GM19239 (cell line): ENCODE measurements at regions not wholly inside any gene's neighbourhood (a gene's known extent, or its start where the extent isn't known, plus 50 kb on each side); places are given as distances from the start of the nearest gene placed in this dataset.

Experiments
- DNase-seq: peaks from one replicate; pipeline ENCODE4 v3.0.0; 2011; ENCODE audit warnings: low spot score; ENCODE audit not compliant: insufficient read length
- FAIRE-seq: peaks from 2 replicates; lab custom pipeline; 2011; peaks lifted over from hg19 to GRCh38; lab: Jason Lieb, UNC

- no peak for DNase-seq
- no peak for FAIRE-seq
These were observed 110.8 kb downstream of the MATN1 start for GRCh38 chr1:30612536-30613065.

- DNase-seq (no peak), FAIRE-seq (no peak)
These were observed 111.6 kb downstream of the MATN1 start for GRCh38 chr1:30611741-30612309.

- DNase-seq (no peak), FAIRE-seq (no peak)
These were observed 112.5 kb downstream of the MATN1 start for GRCh38 chr1:30610917-30611316.

GRCh38 chr1:30609999-30610345 is 113.4 kb downstream of the MATN1 start:
- FAIRE-seq (no peak), DNase-seq (no peak)

- DNase-seq = no peak
- FAIRE-seq = no peak
These were observed 113.9 kb downstream of the MATN1 start for GRCh38 chr1:30609336-30609998.

GRCh38 chr1:30607723-30608122 is 115.7 kb downstream of the MATN1 start:
- no peak for DNase-seq
- FAIRE-seq = no peak

GRCh38 chr1:30606166-30606565 is 117.2 kb downstream of the MATN1 start:
- no peak for FAIRE-seq
- no peak for DNase-seq

- FAIRE-seq (no peak), DNase-seq (no peak)
These were observed 117.9 kb downstream of the MATN1 start for GRCh38 chr1:30605441-30605920.

- FAIRE-seq (no peak), DNase-seq (no peak)
These were observed 118.5 kb downstream of the MATN1 start for GRCh38 chr1:30604801-30605440.

GRCh38 chr1:30603081-30603858 is 120.1 kb downstream of the MATN1 start:
- FAIRE-seq = no peak
- no peak for DNase-seq

GRCh38 chr1:30601316-30602085 is 121.9 kb downstream of the MATN1 start:
- FAIRE-seq (no peak), DNase-seq (no peak)

- FAIRE-seq = no peak
- no peak for DNase-seq
These were observed 122.7 kb downstream of the MATN1 start for GRCh38 chr1:30600706-30601105.

- FAIRE-seq (no peak), DNase-seq (no peak)
These were observed 123.1 kb downstream of the MATN1 start for GRCh38 chr1:30600258-30600657.

GRCh38 chr1:30599721-30600120 is 123.7 kb downstream of the MATN1 start:
- no peak for FAIRE-seq
- DNase-seq = no peak

- DNase-seq (no peak), FAIRE-seq (no peak)
These were observed 124.7 kb downstream of the MATN1 start for GRCh38 chr1:30598571-30599114.

GRCh38 chr1:30597711-30598110 is 125.7 kb downstream of the MATN1 start:
- FAIRE-seq (no peak), DNase-seq (no peak)

- no peak for DNase-seq
- FAIRE-seq = no peak
These were observed 126.5 kb downstream of the MATN1 start for GRCh38 chr1:30596891-30597290.

GRCh38 chr1:30596470-30596869 is 126.9 kb downstream of the MATN1 start:
- DNase-seq (no peak), FAIRE-seq (no peak)

- DNase-seq (no peak), FAIRE-seq (no peak)
These were observed 134.3 kb downstream of the MATN1 start for GRCh38 chr1:30589083-30589482.
